Stimulated activated CD8-positive, alpha-beta memory T cell treated with anti-CD3 and anti-CD28 coated beads, Interleukin-4, amount 100 ng/mL, for 1 hour (primary cell): ENCODE measurements at regions not wholly inside any gene's neighbourhood (a gene's known extent, or its start where the extent isn't known, plus 50 kb on each side); places are given as distances from the start of the nearest gene placed in this dataset.
"Not testable (repeated sequence)": the region's sequence is repeated elsewhere in the genome, so short reads cannot be mapped to it uniquely, and the experiment has no call there.

Experiments
- DNase-seq, 2 donors: peaks; one replicate each; pipeline ENCODE4 v3.0.0-alpha.2; 2020; ENCODE audit warnings: low read depth in 2 of 2, low spot score in 1 of 2

- not testable (repeated sequence) for DNase-seq
Measured at GRCh38 chr1:120282744-120283464, 106.6 kb upstream of the SEC22B start.

GRCh38 chr1:120278259-120278610 lies 101.9 kb upstream of the SEC22B start:
- DNase-seq, result not testable (repeated sequence)

- not testable (repeated sequence) for DNase-seq
Measured at GRCh38 chr1:120277428-120278258, 101.3 kb upstream of the SEC22B start.

GRCh38 chr1:120276710-120277109 lies 100.4 kb upstream of the SEC22B start:
- not testable (repeated sequence) for DNase-seq

GRCh38 chr1:120274438-120274837 lies 98.1 kb upstream of the SEC22B start:
- not testable (repeated sequence) for DNase-seq

GRCh38 chr1:120273363-120273762 lies 97.0 kb upstream of the SEC22B start:
- not testable (repeated sequence) for DNase-seq

GRCh38 chr1:120272242-120272641 lies 95.9 kb upstream of the SEC22B start:
- not testable (repeated sequence) for DNase-seq

- not testable (repeated sequence) for DNase-seq
Measured at GRCh38 chr1:120271561-120272221, 95.4 kb upstream of the SEC22B start.

- DNase-seq, result not testable (repeated sequence)
Measured at GRCh38 chr1:120267894-120268551, 91.7 kb upstream of the SEC22B start.

GRCh38 chr1:120264564-120264963 lies 88.2 kb upstream of the SEC22B start:
- DNase-seq, result not testable (repeated sequence)

GRCh38 chr1:120262791-120263751 lies 86.8 kb upstream of the SEC22B start:
- not testable (repeated sequence) for DNase-seq

- not testable (repeated sequence) for DNase-seq
Measured at GRCh38 chr1:120257778-120258105, 81.4 kb upstream of the SEC22B start.

- DNase-seq, result not testable (repeated sequence)
Measured at GRCh38 chr1:120257064-120257777, 80.9 kb upstream of the SEC22B start.

GRCh38 chr1:120250756-120251155 lies 74.4 kb upstream of the SEC22B start:
- DNase-seq, result not testable (repeated sequence)

- not testable (repeated sequence) for DNase-seq
Measured at GRCh38 chr1:120248726-120249427, 72.6 kb upstream of the SEC22B start.

GRCh38 chr1:120248203-120248602 lies 71.9 kb upstream of the SEC22B start:
- DNase-seq, result not testable (repeated sequence)

GRCh38 chr1:120243867-120244266 lies 67.5 kb upstream of the SEC22B start:
- DNase-seq, result not testable (repeated sequence)

GRCh38 chr1:120242582-120242981 lies 66.3 kb upstream of the SEC22B start:
- not testable (repeated sequence) for DNase-seq

- DNase-seq, result not testable (repeated sequence)
Measured at GRCh38 chr1:120241868-120242267, 65.5 kb upstream of the SEC22B start.
